ENCODE measurements at regions not wholly inside any gene's neighbourhood (a gene's known extent, or its start where the extent isn't known, plus 50 kb on each side); places are given as distances from the start of the nearest gene placed in this dataset.

DNA sequence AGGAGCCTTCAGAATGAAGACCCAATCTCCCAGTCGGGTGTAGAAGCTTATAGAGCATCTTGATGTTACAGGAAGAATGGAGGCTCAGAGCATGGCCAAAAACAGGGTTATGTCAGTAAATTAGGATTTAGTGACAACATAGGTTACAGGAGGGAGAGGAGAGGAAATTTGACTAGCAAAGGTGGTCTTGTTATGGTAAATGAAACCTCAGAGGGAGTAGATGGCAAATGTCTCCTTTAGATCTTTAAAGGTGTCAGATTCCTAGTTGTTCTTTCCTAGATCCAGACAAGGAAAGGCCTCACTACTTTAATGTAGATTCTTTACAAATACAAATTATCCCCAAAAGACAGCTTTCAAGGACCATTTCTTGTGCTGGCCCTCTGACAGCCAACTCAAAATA, 465.0 kb downstream of the DMRTA1 start:
- no peak overlapping the region for H3K27ac Mint-ChIP-seq
- TF ChIP-seq, protein P1, sequence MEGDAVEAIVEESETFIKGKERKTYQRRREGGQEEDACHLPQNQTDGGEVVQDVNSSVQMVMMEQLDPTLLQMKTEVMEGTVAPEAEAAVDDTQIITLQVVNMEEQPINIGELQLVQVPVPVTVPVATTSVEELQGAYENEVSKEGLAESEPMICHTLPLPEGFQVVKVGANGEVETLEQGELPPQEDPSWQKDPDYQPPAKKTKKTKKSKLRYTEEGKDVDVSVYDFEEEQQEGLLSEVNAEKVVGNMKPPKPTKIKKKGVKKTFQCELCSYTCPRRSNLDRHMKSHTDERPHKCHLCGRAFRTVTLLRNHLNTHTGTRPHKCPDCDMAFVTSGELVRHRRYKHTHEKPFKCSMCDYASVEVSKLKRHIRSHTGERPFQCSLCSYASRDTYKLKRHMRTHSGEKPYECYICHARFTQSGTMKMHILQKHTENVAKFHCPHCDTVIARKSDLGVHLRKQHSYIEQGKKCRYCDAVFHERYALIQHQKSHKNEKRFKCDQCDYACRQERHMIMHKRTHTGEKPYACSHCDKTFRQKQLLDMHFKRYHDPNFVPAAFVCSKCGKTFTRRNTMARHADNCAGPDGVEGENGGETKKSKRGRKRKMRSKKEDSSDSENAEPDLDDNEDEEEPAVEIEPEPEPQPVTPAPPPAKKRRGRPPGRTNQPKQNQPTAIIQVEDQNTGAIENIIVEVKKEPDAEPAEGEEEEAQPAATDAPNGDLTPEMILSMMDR (IDR thresholded peaks at IDR 0.05; ENCODE audit: unreplicated experiment), result no peak
- H3K27me3 Mint-ChIP-seq (ENCODE audit: low read depth), result no peaks in the 10 kb centered on the region
- H3K36me3 Mint-ChIP-seq, result no peaks in the 10 kb centered on the region
- no peak overlapping the region for H3K4me3 Mint-ChIP-seq
- DNase-seq (ENCODE audit: low spot score in 2 of 2, unreplicated experiment in 2 of 2), result no peak
- peaks cover 5% of the 10 kb centered on the region for H3K4me1 Mint-ChIP-seq
- no peaks in the 10 kb centered on the region for H3K9me3 Mint-ChIP-seq

DNA sequence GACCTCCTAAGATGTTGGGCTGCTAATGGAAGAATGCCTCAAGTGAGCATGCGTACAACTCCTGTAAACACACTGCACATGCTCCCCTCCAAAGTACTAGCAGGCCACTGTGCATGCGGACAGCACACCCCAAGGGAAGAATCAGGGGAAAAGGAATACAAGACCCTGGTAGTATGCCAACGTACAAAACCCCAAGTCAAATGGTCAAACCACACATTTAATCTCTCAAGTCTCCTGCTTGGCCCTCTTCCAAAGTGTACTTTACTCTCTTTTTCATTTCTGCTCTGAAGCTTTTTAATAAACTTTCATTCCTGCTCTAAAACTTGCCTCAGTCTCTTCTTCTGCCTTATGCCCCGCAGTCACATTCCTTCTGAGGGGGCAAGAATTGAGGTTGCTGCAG, 466.4 kb downstream of the DMRTA1 start:
- Mint-ChIP-seq H3K27ac (no peak overlapping the region), H3K27me3 (ENCODE audit: low read depth) (no peaks in the 10 kb centered on the region), H3K4me1 (peaks cover 5% of the 10 kb centered on the region), H3K36me3 (no peaks in the 10 kb centered on the region), H3K9me3 (no peaks in the 10 kb centered on the region), H3K4me3 (no peak overlapping the region)
- TF ChIP-seq, protein P1 (IDR thresholded peaks at IDR 0.05; ENCODE audit: unreplicated experiment), result no peak
- DNase-seq (ENCODE audit: low spot score in 2 of 2, unreplicated experiment in 2 of 2), result no peak

DNA sequence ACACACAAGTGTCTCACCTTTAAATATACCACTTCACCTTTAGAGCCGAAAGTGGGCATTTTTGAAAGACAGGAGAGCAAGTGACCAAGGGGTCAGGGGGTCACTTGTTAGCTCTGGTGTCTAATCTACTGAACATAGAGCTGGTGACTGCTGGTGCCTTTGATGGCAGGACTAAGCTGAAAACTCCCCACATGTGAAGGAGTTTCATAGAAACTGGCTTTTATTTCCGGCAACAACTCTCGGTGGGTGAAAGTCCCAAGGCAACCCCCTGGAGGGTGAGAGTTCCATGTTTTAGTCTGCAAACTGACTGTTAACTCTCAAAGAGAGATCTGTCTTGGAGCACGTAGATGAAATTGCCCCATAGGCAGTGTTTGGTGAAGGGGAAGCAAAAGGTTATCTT, 466.9 kb downstream of the DMRTA1 start:
- H3K4me3 Mint-ChIP-seq, result no peak overlapping the region
- peaks cover 5% of the 10 kb centered on the region for H3K4me1 Mint-ChIP-seq
- no peak for DNase-seq (ENCODE audit: low spot score in 2 of 2, unreplicated experiment in 2 of 2)
- H3K27ac Mint-ChIP-seq, result no peak overlapping the region
- H3K27me3 Mint-ChIP-seq (ENCODE audit: low read depth), result no peaks in the 10 kb centered on the region
- H3K9me3 Mint-ChIP-seq, result no peaks in the 10 kb centered on the region
- no peaks in the 10 kb centered on the region for H3K36me3 Mint-ChIP-seq
- TF ChIP-seq, protein P1 (IDR thresholded peaks at IDR 0.05; ENCODE audit: unreplicated experiment), result no peak

DNA sequence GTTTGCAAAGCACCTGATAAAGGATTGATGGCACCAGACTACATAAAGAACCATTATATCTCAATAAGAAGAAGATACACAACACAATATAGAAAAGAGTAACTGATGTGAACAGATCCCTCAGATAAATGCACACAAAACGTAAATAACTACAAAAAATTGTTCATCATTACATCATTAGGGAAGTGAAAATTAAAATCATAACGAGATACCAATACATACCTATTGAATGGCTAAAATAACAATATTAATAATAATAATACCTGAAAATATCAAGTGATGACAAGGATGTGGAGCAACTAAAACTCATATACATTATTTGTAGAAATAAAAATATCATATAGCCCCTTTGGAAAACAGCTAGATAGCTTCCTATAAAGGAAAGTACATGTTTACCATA, 469.5 kb downstream of the DMRTA1 start:
- TF ChIP-seq, protein P1 (IDR thresholded peaks at IDR 0.05; ENCODE audit: unreplicated experiment), result no peak
- no peak for DNase-seq (ENCODE audit: low spot score in 2 of 2, unreplicated experiment in 2 of 2)
- peaks cover 5% of the 10 kb centered on the region for H3K4me1 Mint-ChIP-seq
- no peaks in the 10 kb centered on the region for H3K27me3 Mint-ChIP-seq (ENCODE audit: low read depth)
- no peak overlapping the region for H3K27ac Mint-ChIP-seq
- no peaks in the 10 kb centered on the region for H3K9me3 Mint-ChIP-seq
- H3K4me3 Mint-ChIP-seq, result no peak overlapping the region
- no peaks in the 10 kb centered on the region for H3K36me3 Mint-ChIP-seq

DNA sequence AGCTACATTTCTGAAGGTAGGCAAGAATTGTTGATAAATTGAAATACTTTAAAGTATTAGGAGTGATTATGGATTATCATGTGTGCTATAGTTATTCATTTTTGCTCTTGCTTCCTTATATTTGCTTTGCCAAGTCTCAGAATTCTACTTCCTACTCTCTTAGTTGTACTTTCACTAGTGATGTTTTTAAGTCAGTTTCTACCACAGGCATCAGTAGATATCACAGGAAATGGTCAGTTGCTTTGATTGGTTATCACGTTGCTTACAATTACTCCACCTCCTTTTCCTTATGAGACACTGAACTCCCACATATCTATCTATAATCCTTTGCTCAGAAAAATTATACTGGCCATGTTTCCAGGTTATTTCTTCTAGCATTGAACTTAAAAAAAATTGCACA, 472.8 kb downstream of the DMRTA1 start:
- no peaks in the 10 kb centered on the region for H3K36me3 Mint-ChIP-seq
- no peak overlapping the region for H3K4me3 Mint-ChIP-seq
- TF ChIP-seq, protein P1 (IDR thresholded peaks at IDR 0.05; ENCODE audit: unreplicated experiment), result no peak
- no peaks in the 10 kb centered on the region for H3K9me3 Mint-ChIP-seq
- H3K4me1 Mint-ChIP-seq, result no peaks in the 10 kb centered on the region
- no peaks in the 10 kb centered on the region for H3K27me3 Mint-ChIP-seq (ENCODE audit: low read depth)
- H3K27ac Mint-ChIP-seq, result no peak overlapping the region
- DNase-seq (ENCODE audit: low spot score in 2 of 2, unreplicated experiment in 2 of 2), result no peak

DNA sequence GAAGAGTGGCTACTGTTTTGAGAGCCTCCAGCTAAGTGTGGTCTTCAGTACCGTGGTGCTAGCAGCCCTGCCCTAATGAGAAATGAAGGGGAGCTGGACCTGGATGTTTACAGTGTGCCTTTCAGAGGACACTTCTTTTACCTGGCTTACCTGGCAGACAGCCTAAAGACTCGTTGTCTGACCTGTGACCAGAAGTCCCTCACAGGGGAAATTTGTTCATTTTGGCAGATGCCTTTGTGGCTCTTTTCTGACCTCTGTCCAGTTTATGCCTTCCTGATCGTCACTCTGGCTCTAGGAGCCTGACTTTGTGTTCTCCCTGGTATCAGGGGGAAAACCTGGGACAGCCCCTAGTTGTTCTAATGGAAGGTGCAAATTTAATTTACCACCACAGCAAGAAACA, 475.1 kb downstream of the DMRTA1 start:
- H3K36me3 Mint-ChIP-seq, result no peaks in the 10 kb centered on the region
- no peaks in the 10 kb centered on the region for H3K9me3 Mint-ChIP-seq
- no peak overlapping the region for H3K4me3 Mint-ChIP-seq
- H3K27ac Mint-ChIP-seq, result no peak overlapping the region
- no peak for DNase-seq (ENCODE audit: low spot score in 2 of 2, unreplicated experiment in 2 of 2)
- no peaks in the 10 kb centered on the region for H3K4me1 Mint-ChIP-seq
- TF ChIP-seq, protein P1 (IDR thresholded peaks at IDR 0.05; ENCODE audit: unreplicated experiment), result no peak
- no peaks in the 10 kb centered on the region for H3K27me3 Mint-ChIP-seq (ENCODE audit: low read depth)

Data from mesothelial cell of epicardium (in vitro differentiated cells).